Osteocyte (in vitro differentiated cells): ENCODE measurements at regions not wholly inside any gene's neighbourhood (a gene's known extent, or its start where the extent isn't known, plus 50 kb on each side); places are given as distances from the start of the nearest gene placed in this dataset.

Source experiments
- DNase-seq: peaks from one replicate; pipeline ENCODE4 v3.0.0; 2021; ENCODE audit warnings: mixed read lengths; ENCODE audit not compliant: unreplicated experiment; ENCODE audit errors: extremely low spot score
- H3K27ac Mint-ChIP-seq: one replicate; pipeline ENCODE4 v1.8.0; 2021; ENCODE audit warnings: mild to moderate bottlenecking, mixed read lengths; ENCODE audit not compliant: unreplicated experiment
- H3K27me3 Mint-ChIP-seq: one replicate; pipeline ENCODE4 v1.8.0; 2021; ENCODE audit warnings: mixed read lengths; ENCODE audit not compliant: unreplicated experiment
- H3K36me3 Mint-ChIP-seq: one replicate; pipeline ENCODE4 v1.8.0; 2021; ENCODE audit warnings: mixed read lengths; ENCODE audit not compliant: unreplicated experiment
- H3K4me1 Mint-ChIP-seq: one replicate; pipeline ENCODE4 v1.8.0; 2021; ENCODE audit warnings: mixed read lengths; ENCODE audit not compliant: unreplicated experiment
- H3K4me3 Mint-ChIP-seq: one replicate; pipeline ENCODE4 v1.8.0; 2021; ENCODE audit warnings: mild to moderate bottlenecking, moderate library complexity, mixed read lengths; ENCODE audit not compliant: unreplicated experiment
- H3K9me3 Mint-ChIP-seq: one replicate; pipeline ENCODE4 v1.8.0; 2021; ENCODE audit warnings: mixed read lengths; ENCODE audit not compliant: unreplicated experiment
- CTCF ChIP-seq: fragments of 200-600 bp; sonication (generic); IDR thresholded peaks from 2 replicates; pipeline ENCODE4 v1.5.0; 2021; ENCODE audit warnings: antibody characterized with exemption, mild to moderate bottlenecking, moderate library complexity

- Mint-ChIP-seq H3K27me3 (peaks cover 20% of the 10 kb centered on the region), H3K9me3 (no peaks in the 10 kb centered on the region), H3K36me3 (no peaks in the 10 kb centered on the region), H3K27ac (no peak overlapping the region), H3K4me1 (no peaks in the 10 kb centered on the region), H3K4me3 (no peak overlapping the region)
- TF ChIP-seq CTCF = no peak
- DNase-seq = no peak
These were observed 168.8 kb upstream of the TBX20 start for GRCh38 chr7:35422715-35423114.

GRCh38 chr7:35420656-35421055 lies 166.8 kb upstream of the TBX20 start:
- no peak for TF ChIP-seq CTCF
- Mint-ChIP-seq H3K27ac (no peak overlapping the region), H3K4me3 (no peak overlapping the region), H3K36me3 (no peaks in the 10 kb centered on the region), H3K27me3 (peaks cover 11% of the 10 kb centered on the region), H3K4me1 (no peaks in the 10 kb centered on the region), H3K9me3 (no peaks in the 10 kb centered on the region)
- DNase-seq = no peak

GRCh38 chr7:35419391-35419755 lies 165.5 kb upstream of the TBX20 start:
- no peak for DNase-seq
- no peak for TF ChIP-seq CTCF
- Mint-ChIP-seq H3K36me3 (no peaks in the 10 kb centered on the region), H3K27ac (no peak overlapping the region), H3K9me3 (no peaks in the 10 kb centered on the region), H3K4me3 (no peak overlapping the region), H3K27me3 (peaks cover 11% of the 10 kb centered on the region), H3K4me1 (no peaks in the 10 kb centered on the region)

GRCh38 chr7:35418716-35419390 lies 165.0 kb upstream of the TBX20 start:
- H3K9me3 Mint-ChIP-seq = no peaks in the 10 kb centered on the region
- no peak for TF ChIP-seq CTCF
- H3K4me1 Mint-ChIP-seq = no peaks in the 10 kb centered on the region
- H3K27ac Mint-ChIP-seq = no peak overlapping the region
- no peaks in the 10 kb centered on the region for H3K36me3 Mint-ChIP-seq
- DNase-seq = no peak
- H3K4me3 Mint-ChIP-seq = no peak overlapping the region
- H3K27me3 Mint-ChIP-seq = peaks cover 11% of the 10 kb centered on the region

GRCh38 chr7:35416568-35416967 lies 162.7 kb upstream of the TBX20 start:
- Mint-ChIP-seq H3K27me3 (peaks cover 12% of the 10 kb centered on the region), H3K4me1 (no peaks in the 10 kb centered on the region), H3K9me3 (no peaks in the 10 kb centered on the region), H3K4me3 (no peak overlapping the region), H3K27ac (no peak overlapping the region), H3K36me3 (no peaks in the 10 kb centered on the region)
- no peak for DNase-seq
- no peak for TF ChIP-seq CTCF
